ENCODE measurements at regions not wholly inside any gene's neighbourhood (a gene's known extent, or its start where the extent isn't known, plus 50 kb on each side); places are given as distances from the start of the nearest gene placed in this dataset.

DNA sequence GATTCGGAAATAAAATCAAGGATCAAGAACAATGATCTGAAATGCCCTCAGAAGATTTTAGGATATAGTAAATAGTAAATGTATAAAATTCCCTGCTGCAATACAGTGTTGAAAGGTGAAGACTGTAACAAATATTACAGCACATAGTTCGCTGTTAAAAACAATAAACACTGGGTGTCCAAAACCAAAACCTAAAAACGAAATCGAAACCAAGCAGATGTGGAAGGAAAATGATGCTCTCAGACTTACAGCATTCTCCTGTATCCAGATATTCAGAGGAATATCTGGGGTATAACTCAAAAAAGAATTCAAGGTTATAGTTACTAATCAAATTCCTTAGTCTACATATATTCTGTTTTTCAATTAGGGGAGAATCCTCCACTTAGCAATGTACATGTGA lies 708.1 kb upstream of the PCDH15 start:
- no peak for ATAC-seq
- TF ChIP-seq PPARA (CRISPR knock-in tag; IDR thresholded peaks at IDR 0.05; ENCODE audit: borderline replicate concordance), result no peak
- TF ChIP-seq GLIS3 (CRISPR knock-in tag; IDR thresholded peaks at IDR 0.05), result no peak
- TF ChIP-seq, protein P1, sequence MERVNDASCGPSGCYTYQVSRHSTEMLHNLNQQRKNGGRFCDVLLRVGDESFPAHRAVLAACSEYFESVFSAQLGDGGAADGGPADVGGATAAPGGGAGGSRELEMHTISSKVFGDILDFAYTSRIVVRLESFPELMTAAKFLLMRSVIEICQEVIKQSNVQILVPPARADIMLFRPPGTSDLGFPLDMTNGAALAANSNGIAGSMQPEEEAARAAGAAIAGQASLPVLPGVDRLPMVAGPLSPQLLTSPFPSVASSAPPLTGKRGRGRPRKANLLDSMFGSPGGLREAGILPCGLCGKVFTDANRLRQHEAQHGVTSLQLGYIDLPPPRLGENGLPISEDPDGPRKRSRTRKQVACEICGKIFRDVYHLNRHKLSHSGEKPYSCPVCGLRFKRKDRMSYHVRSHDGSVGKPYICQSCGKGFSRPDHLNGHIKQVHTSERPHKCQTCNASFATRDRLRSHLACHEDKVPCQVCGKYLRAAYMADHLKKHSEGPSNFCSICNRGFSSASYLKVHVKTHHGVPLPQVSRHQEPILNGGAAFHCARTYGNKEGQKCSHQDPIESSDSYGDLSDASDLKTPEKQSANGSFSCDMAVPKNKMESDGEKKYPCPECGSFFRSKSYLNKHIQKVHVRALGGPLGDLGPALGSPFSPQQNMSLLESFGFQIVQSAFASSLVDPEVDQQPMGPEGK (CRISPR knock-in tag; IDR thresholded peaks at IDR 0.05; ENCODE audit: borderline replicate concordance), result no peak
- no peak for TF ChIP-seq SNAI2 (CRISPR knock-in tag; IDR thresholded peaks at IDR 0.05)
- TF ChIP-seq, protein P2, sequence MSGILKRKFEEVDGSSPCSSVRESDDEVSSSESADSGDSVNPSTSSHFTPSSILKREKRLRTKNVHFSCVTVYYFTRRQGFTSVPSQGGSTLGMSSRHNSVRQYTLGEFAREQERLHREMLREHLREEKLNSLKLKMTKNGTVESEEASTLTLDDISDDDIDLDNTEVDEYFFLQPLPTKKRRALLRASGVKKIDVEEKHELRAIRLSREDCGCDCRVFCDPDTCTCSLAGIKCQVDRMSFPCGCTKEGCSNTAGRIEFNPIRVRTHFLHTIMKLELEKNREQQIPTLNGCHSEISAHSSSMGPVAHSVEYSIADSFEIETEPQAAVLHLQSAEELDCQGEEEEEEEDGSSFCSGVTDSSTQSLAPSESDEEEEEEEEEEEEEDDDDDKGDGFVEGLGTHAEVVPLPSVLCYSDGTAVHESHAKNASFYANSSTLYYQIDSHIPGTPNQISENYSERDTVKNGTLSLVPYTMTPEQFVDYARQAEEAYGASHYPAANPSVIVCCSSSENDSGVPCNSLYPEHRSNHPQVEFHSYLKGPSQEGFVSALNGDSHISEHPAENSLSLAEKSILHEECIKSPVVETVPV (CRISPR knock-in tag; IDR thresholded peaks at IDR 0.05), result no peak
- TF ChIP-seq OSR1 (CRISPR knock-in tag; IDR thresholded peaks at IDR 0.05), result no peak
- TF ChIP-seq, protein P3, sequence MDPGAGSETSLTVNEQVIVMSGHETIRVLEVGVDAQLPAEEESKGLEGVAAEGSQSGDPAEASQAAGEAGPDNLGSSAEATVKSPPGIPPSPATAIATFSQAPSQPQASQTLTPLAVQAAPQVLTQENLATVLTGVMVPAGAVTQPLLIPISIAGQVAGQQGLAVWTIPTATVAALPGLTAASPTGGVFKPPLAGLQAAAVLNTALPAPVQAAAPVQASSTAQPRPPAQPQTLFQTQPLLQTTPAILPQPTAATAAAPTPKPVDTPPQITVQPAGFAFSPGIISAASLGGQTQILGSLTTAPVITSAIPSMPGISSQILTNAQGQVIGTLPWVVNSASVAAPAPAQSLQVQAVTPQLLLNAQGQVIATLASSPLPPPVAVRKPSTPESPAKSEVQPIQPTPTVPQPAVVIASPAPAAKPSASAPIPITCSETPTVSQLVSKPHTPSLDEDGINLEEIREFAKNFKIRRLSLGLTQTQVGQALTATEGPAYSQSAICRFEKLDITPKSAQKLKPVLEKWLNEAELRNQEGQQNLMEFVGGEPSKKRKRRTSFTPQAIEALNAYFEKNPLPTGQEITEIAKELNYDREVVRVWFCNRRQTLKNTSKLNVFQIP (CRISPR knock-in tag; IDR thresholded peaks at IDR 0.05; ENCODE audit: borderline replicate concordance, low read depth), result no peak
- TF ChIP-seq ISL1 (CRISPR knock-in tag; IDR thresholded peaks at IDR 0.05), result no peak

DNA sequence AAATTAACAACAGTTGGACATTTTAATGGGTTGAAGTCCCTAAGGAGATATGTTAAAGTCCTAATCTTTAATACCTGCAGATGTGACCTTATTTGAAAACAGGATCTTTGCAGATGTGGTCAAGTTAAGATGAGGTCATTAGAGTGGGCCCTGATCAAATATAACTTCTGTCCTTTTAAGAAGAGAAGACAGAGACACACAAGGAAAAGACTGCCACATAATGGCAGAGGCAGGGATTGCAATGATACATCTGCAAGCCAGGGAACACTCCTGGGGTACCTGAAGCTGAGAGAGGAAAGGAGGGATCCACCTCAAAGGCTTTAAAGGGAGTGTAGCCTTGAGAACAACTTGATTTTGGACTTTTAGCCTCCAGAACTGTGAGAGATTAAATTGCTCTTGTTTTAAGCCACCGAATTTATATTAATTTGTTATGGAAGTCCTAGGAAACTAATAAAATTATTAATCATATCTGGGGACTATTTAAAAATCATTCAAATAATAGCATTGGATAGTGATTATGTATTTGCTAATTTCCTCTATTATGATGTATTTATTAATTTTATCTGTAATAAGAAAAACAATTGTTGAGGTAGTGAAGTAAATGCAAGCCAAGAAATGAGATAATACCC lies 700.0 kb upstream of the PCDH15 start:
- ATAC-seq, result peak; percentile 86
- no peak for TF ChIP-seq ZFP30 (CRISPR knock-in tag; IDR thresholded peaks at IDR 0.05)

DNA sequence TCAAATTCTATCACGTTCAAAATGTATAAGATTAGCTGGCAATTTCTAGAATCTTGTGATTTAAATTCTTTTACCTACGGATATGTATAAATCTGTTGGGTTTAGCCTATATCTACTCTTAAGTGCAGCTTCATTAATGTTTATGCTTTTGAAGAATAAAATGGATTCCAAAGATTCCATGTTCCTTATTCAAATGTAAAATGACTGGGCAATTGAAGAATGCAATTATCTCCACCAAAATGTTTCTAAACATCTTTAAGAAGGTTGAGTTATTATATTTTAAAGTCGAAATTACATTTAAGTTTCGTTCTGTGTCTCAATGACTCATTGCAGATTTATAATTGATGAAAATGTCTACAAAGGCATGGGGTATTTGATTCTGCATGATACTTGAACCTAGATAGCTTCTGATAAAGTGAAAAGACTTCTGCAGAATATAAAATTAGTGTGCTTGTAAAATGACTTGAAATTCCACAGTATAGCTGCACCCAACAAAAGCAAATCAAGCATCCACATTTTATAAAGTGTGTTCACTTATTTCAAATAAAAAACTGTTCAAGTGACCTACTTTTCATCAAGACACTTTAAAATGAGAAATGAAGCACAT lies 697.0 kb upstream of the PCDH15 start:
- ATAC-seq, result peak; percentile 67

DNA sequence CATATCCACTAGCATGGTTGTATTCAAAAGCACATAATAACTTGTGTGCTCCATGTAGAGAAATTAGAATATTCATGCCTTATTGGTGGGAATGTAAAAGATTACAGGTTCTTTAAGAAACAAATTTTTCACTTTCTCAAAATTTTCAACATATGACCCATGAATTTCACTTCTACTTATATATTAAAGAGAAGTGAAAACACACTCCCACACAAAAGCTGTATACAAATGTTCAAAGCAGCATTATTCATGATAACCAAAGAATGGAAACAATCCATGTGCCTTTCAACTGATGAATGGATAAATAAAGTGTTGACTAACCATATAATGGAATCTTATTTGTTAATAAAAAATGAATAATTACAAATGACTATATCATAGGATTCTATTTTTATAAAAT lies 694.5 kb upstream of the PCDH15 start:
- no peak for ATAC-seq
- TF ChIP-seq ARNTL (CRISPR knock-in tag; IDR thresholded peaks at IDR 0.05; ENCODE audit: borderline replicate concordance, low read depth) (no peak), BACH2 (CRISPR knock-in tag; IDR thresholded peaks at IDR 0.05; ENCODE audit: borderline replicate concordance) (no peak), TCF4 (CRISPR knock-in tag; IDR thresholded peaks at IDR 0.05; ENCODE audit: borderline replicate concordance) (no peak), ZC3H10 (CRISPR knock-in tag; IDR thresholded peaks at IDR 0.05) (no peak), ESRRG (CRISPR knock-in tag; IDR thresholded peaks at IDR 0.05) (no peak), OSR1 (CRISPR knock-in tag; IDR thresholded peaks at IDR 0.05) (no peak), RARB (CRISPR knock-in tag; IDR thresholded peaks at IDR 0.05) (no peak), ZNF565 (CRISPR knock-in tag; conservative IDR thresholded peaks at IDR 0.05; ENCODE audit: low read depth) (no peak), GLIS3 (CRISPR knock-in tag; IDR thresholded peaks at IDR 0.05) (no peak), ISL1 (CRISPR knock-in tag; IDR thresholded peaks at IDR 0.05) (no peak), CSDC2 (CRISPR knock-in tag; IDR thresholded peaks at IDR 0.05) (no peak), TOX (CRISPR knock-in tag; IDR thresholded peaks at IDR 0.05; ENCODE audit: borderline replicate concordance) (no peak), PPARA (CRISPR knock-in tag; IDR thresholded peaks at IDR 0.05; ENCODE audit: borderline replicate concordance) (no peak), ZFP30 (CRISPR knock-in tag; IDR thresholded peaks at IDR 0.05) (no peak), ZNF70 (CRISPR knock-in tag; IDR thresholded peaks at IDR 0.05) (no peak), ZFP3 (CRISPR knock-in tag; IDR thresholded peaks at IDR 0.05) (no peak)
- TF ChIP-seq, protein P3 (CRISPR knock-in tag; IDR thresholded peaks at IDR 0.05; ENCODE audit: borderline replicate concordance, low read depth), result no peak
- TF ChIP-seq, protein P4, sequence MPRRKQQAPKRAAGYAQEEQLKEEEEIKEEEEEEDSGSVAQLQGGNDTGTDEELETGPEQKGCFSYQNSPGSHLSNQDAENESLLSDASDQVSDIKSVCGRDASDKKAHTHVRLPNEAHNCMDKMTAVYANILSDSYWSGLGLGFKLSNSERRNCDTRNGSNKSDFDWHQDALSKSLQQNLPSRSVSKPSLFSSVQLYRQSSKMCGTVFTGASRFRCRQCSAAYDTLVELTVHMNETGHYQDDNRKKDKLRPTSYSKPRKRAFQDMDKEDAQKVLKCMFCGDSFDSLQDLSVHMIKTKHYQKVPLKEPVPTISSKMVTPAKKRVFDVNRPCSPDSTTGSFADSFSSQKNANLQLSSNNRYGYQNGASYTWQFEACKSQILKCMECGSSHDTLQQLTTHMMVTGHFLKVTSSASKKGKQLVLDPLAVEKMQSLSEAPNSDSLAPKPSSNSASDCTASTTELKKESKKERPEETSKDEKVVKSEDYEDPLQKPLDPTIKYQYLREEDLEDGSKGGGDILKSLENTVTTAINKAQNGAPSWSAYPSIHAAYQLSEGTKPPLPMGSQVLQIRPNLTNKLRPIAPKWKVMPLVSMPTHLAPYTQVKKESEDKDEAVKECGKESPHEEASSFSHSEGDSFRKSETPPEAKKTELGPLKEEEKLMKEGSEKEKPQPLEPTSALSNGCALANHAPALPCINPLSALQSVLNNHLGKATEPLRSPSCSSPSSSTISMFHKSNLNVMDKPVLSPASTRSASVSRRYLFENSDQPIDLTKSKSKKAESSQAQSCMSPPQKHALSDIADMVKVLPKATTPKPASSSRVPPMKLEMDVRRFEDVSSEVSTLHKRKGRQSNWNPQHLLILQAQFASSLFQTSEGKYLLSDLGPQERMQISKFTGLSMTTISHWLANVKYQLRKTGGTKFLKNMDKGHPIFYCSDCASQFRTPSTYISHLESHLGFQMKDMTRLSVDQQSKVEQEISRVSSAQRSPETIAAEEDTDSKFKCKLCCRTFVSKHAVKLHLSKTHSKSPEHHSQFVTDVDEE (CRISPR knock-in tag; IDR thresholded peaks at IDR 0.05), result no peak
- TF ChIP-seq, protein P5, sequence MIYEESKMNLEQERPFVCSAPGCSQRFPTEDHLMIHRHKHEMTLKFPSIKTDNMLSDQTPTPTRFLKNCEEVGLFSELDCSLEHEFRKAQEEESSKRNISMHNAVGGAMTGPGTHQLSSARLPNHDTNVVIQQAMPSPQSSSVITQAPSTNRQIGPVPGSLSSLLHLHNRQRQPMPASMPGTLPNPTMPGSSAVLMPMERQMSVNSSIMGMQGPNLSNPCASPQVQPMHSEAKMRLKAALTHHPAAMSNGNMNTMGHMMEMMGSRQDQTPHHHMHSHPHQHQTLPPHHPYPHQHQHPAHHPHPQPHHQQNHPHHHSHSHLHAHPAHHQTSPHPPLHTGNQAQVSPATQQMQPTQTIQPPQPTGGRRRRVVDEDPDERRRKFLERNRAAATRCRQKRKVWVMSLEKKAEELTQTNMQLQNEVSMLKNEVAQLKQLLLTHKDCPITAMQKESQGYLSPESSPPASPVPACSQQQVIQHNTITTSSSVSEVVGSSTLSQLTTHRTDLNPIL (CRISPR knock-in tag; IDR thresholded peaks at IDR 0.05; ENCODE audit: low read depth), result no peak
- TF ChIP-seq, protein P2 (CRISPR knock-in tag; IDR thresholded peaks at IDR 0.05), result no peak

More for the DNA sequence above, 697.0 kb upstream of the PCDH15 start:
- TF ChIP-seq ISL1 (CRISPR knock-in tag; IDR thresholded peaks at IDR 0.05), result peak; percentile 92
- no peak for TF ChIP-seq TCF4 (CRISPR knock-in tag; IDR thresholded peaks at IDR 0.05; ENCODE audit: borderline replicate concordance)
